Lung (tissue), 11 donors: ENCODE measurements at regions not wholly inside any gene's neighbourhood (a gene's known extent, or its start where the extent isn't known, plus 50 kb on each side); places are given as distances from the start of the nearest gene placed in this dataset.

ENCODE experiments used
- ATAC-seq: fragments of 200-7000 bp; cut with Tn5 transposase; one replicate; pipeline ENCODE4 v1.9.1; 2020; ENCODE audit warnings: moderate number of reproducible peaks; ENCODE audit not compliant: insufficient read depth, low FRiP score
- DNase-seq, 3 donors: peaks; one replicate each; pipeline ENCODE4 v3.0.0-alpha.2; 2013 to 2017
- H3K27ac ChIP-seq, 2 donors: one replicate each; pipeline ENCODE4 v1.5.1; 2013; ENCODE audit warnings: mild to moderate bottlenecking in 2 of 2, moderate library complexity in 2 of 2, control low read depth in 1 of 2, inconsistent platforms in 1 of 2, low read depth in 1 of 2, low read length in 1 of 2
- H3K27me3 ChIP-seq, 3 donors: one replicate each; pipeline ENCODE4 v1.5.1; 2013; ENCODE audit warnings: low read length in 2 of 3; ENCODE audit not compliant: control insufficient read depth in 3 of 3, insufficient read depth in 3 of 3
- H3K36me3 ChIP-seq, 4 donors: one replicate each; pipeline ENCODE4 v1.5.1; 2013; ENCODE audit warnings: low read length in 4 of 4, mild to moderate bottlenecking in 1 of 4, moderate library complexity in 1 of 4; ENCODE audit not compliant: control insufficient read depth in 4 of 4, insufficient read depth in 4 of 4
- H3K4me1 ChIP-seq, 5 donors: one replicate each; pipeline ENCODE4 v1.5.1; 2013; ENCODE audit warnings: low read length in 5 of 5, mild to moderate bottlenecking in 2 of 5, moderate library complexity in 1 of 5; ENCODE audit not compliant: control insufficient read depth in 5 of 5, insufficient read depth in 5 of 5
- H3K4me3 ChIP-seq: one replicate; pipeline ENCODE4 v1.5.1; 2013; ENCODE audit warnings: mild to moderate bottlenecking, control low read depth, moderate library complexity
- H3K9ac ChIP-seq, 2 donors: one replicate each; pipeline ENCODE4 v1.5.1; 2013; ENCODE audit warnings: low read length in 2 of 2, control low read depth in 1 of 2; ENCODE audit not compliant: insufficient read depth in 1 of 2
- H3K9me3 ChIP-seq, 4 donors: one replicate each; pipeline ENCODE4 v1.5.1; 2013; ENCODE audit warnings: low read length in 3 of 4, mild to moderate bottlenecking in 1 of 4, moderate library complexity in 1 of 4; ENCODE audit not compliant: control insufficient read depth in 4 of 4, insufficient read depth in 3 of 4
- WGBS, 2 donors: extraction: QIAGEN DNeasy Blood & Tissue Kit; methylation state at CpG; one replicate each; pipeline ENCODE4 v1.1.7; 2013; 5-methylcytosine and 5-hydroxymethylcytosine counted together
- TF ChIP-seq, protein P1 (sequence below): IDR thresholded peaks from 2 replicates; pipeline ENCODE4 v1.5.1; 2012; ENCODE audit warnings: mild to moderate bottlenecking; ENCODE audit errors: control extremely low read depth, extremely low read depth
- donor health status: control.
- donor health status: control.
- donor health status: Bipolar disorder and iron deficiency.
- donor health status: healthy.
- donor health status: DM: yes; HTN: yes; CAD: no.

DNA sequence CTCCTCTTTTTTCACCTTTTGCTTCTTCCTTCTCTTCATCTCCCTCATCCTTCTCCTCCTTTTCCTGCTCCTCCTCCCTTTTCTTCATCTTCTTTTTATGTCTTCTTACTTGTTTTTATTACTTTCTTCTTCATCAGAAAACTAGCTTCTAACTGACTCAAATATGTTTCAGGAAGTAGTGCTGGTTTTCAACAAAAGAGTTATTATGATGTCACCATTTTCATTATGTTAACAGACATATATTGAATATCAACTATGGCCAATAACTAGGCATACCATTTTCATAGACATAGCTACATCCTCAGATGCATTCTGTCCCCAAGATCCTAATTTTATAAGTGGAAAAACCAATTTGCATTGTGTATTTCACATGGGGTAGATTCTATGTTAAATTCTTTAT lies 252.9 kb upstream of the PAPPA start:
- no peaks in the 10 kb centered on the region for H3K9me3 ChIP-seq
- no peak overlapping the region for H3K9ac ChIP-seq
- H3K36me3 ChIP-seq, result no peaks in the 10 kb centered on the region
- no peak overlapping the region for H3K4me3 ChIP-seq
- TF ChIP-seq, protein P1, sequence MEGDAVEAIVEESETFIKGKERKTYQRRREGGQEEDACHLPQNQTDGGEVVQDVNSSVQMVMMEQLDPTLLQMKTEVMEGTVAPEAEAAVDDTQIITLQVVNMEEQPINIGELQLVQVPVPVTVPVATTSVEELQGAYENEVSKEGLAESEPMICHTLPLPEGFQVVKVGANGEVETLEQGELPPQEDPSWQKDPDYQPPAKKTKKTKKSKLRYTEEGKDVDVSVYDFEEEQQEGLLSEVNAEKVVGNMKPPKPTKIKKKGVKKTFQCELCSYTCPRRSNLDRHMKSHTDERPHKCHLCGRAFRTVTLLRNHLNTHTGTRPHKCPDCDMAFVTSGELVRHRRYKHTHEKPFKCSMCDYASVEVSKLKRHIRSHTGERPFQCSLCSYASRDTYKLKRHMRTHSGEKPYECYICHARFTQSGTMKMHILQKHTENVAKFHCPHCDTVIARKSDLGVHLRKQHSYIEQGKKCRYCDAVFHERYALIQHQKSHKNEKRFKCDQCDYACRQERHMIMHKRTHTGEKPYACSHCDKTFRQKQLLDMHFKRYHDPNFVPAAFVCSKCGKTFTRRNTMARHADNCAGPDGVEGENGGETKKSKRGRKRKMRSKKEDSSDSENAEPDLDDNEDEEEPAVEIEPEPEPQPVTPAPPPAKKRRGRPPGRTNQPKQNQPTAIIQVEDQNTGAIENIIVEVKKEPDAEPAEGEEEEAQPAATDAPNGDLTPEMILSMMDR, result no peak
- H3K4me1 ChIP-seq, result no peaks in the 10 kb centered on the region
- no peaks in the 10 kb centered on the region for H3K27me3 ChIP-seq
- DNase-seq (no peak), ATAC-seq (no peak)
- H3K27ac ChIP-seq, result no peak overlapping the region

- Histone ChIP-seq H3K36me3 (no peaks in the 10 kb centered on the region), H3K9ac (no peak overlapping the region), H3K9me3 (no peaks in the 10 kb centered on the region), H3K27me3 (no peaks in the 10 kb centered on the region), H3K4me3 (no peak overlapping the region), H3K27ac (no peak overlapping the region), H3K4me1 (peaks cover 0 to 26% (median 5%) of the 10 kb centered on the region in 5 donors)
- ATAC-seq, result no peak
- 91 to 93% methylated on average over 2 of the region's 2 CpGs for WGBS, 2 donors
- no peak for DNase-seq
- TF ChIP-seq, protein P1, result no peak
Measured at GRCh38 chr9:115910959-115911358, 242.6 kb upstream of the PAPPA start.

DNA sequence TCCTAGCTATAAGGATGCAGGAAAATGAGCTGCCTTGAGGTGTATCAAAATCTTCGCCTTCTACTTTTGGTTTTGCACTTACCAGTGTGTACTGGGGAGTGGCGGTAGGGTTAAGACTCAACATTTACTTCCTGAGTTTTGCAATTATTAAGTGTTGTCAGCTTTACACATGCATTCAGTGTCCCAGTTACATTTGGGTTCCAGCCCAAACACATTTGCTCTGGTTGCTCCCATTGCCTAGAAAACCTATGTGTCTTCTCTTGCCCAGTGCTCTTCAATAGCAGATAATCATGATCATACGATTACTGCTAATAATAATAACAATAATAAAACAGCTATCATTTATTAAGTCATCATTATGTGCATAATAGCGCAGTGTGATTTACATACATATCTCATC lies 241.5 kb upstream of the PAPPA start:
- no peak for ATAC-seq
- TF ChIP-seq, protein P1, result no peak

GRCh38 chr9:115913696-115914095 lies 239.9 kb upstream of the PAPPA start:
- H3K27me3 ChIP-seq, result no peaks in the 10 kb centered on the region
- peaks cover 0 to 26% (median 5%) of the 10 kb centered on the region in 5 donors for H3K4me1 ChIP-seq
- WGBS, 2 donors, result 76 to 84% methylated on average over 3 of the region's 3 CpGs
- H3K36me3 ChIP-seq, result no peaks in the 10 kb centered on the region
- H3K9me3 ChIP-seq, result no peaks in the 10 kb centered on the region
- DNase-seq, result peak in 2 of 3 donors; percentile 32 to 61
- peak overlapping the region in 1 of 2 donors; percentile 2 for H3K27ac ChIP-seq
- TF ChIP-seq, protein P1, result no peak
- no peak overlapping the region for H3K4me3 ChIP-seq
- no peak overlapping the region for H3K9ac ChIP-seq
- no peak for ATAC-seq

More for the DNA sequence above, 241.5 kb upstream of the PAPPA start:
- H3K36me3 ChIP-seq, result no peaks in the 10 kb centered on the region
- H3K9ac ChIP-seq, result no peak overlapping the region
- DNase-seq, result peak; percentile 24 to 85 (median 65)
- no peaks in the 10 kb centered on the region for H3K27me3 ChIP-seq
- H3K27ac ChIP-seq, result no peak overlapping the region
- no peak overlapping the region for H3K4me3 ChIP-seq
- 72 to 80% methylated on average over 4 of the region's 4 CpGs for WGBS, 2 donors
- H3K4me1 ChIP-seq, result peaks cover 0 to 26% (median 5%) of the 10 kb centered on the region in 5 donors
- no peaks in the 10 kb centered on the region for H3K9me3 ChIP-seq
